Stomach (tissue), 4 donors: ENCODE measurements at regions not wholly inside any gene's neighbourhood (a gene's known extent, or its start where the extent isn't known, plus 50 kb on each side); places are given as distances from the start of the nearest gene placed in this dataset.

Experiments used
- EP300 ChIP-seq: sonication (generic); formaldehyde crosslinking; IDR thresholded peaks from one replicate; pipeline ENCODE4 v1.6.1; 2017; ENCODE audit warnings: antibody characterized with exemption
- POLR2A ChIP-seq, 4 donors: fragments of 450-650 bp; IDR thresholded peaks; one replicate each; pipeline ENCODE4 v1.6.1; 2016; ENCODE audit warnings: antibody characterized with exemption in 4 of 4, control low read depth in 2 of 4, mild to moderate bottlenecking in 1 of 4, moderate library complexity in 1 of 4
- POLR2AphosphoS5 ChIP-seq, 3 donors: sonication (generic); formaldehyde crosslinking; IDR thresholded peaks; one replicate each; pipeline ENCODE4 v1.6.1; 2016; ENCODE audit warnings: antibody characterized with exemption in 3 of 3
- TF ChIP-seq, protein P1 (sequence below), 7 experiments: fragments of 450-650 bp in 4 of 7; fragments of 200-600 bp in 3 of 7; sonication (generic) in 3 of 7; IDR thresholded peaks; one replicate each; pipeline ENCODE4 v1.5.1; 2016 to 2019; ENCODE audit warnings: antibody characterized with exemption in 7 of 7, control low read depth in 2 of 7, mild to moderate bottlenecking in 1 of 7

DNA sequence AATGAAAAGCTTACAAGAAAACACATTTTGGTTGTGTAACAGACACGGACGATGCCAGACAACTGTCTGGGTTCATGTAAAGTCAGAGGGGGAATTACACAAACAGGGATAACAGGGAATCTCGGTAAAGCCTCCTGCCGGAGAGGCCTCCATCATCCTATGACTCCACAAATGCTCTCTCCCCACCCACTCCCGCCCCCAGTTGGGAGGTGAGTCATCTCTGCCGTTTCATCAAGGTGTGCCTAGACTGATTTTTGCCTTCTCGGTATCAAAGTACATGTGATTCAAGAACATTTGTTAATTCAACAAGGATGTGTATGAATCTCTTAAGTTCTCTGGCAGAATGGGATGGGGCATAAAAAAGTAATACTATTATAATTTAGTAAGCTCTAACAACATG, 304.9 kb upstream of the PRDM1 start:
- TF ChIP-seq, protein P1, sequence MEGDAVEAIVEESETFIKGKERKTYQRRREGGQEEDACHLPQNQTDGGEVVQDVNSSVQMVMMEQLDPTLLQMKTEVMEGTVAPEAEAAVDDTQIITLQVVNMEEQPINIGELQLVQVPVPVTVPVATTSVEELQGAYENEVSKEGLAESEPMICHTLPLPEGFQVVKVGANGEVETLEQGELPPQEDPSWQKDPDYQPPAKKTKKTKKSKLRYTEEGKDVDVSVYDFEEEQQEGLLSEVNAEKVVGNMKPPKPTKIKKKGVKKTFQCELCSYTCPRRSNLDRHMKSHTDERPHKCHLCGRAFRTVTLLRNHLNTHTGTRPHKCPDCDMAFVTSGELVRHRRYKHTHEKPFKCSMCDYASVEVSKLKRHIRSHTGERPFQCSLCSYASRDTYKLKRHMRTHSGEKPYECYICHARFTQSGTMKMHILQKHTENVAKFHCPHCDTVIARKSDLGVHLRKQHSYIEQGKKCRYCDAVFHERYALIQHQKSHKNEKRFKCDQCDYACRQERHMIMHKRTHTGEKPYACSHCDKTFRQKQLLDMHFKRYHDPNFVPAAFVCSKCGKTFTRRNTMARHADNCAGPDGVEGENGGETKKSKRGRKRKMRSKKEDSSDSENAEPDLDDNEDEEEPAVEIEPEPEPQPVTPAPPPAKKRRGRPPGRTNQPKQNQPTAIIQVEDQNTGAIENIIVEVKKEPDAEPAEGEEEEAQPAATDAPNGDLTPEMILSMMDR (IDR thresholded peaks at IDR 0.05) = no peak
- TF ChIP-seq EP300 = no peak
- TF ChIP-seq POLR2AphosphoS5 (IDR thresholded peaks at IDR 0.05) = no peak
- no peak for TF ChIP-seq POLR2A (IDR thresholded peaks at IDR 0.05)
